ENCODE measurements at regions not wholly inside any gene's neighbourhood (a gene's known extent, or its start where the extent isn't known, plus 50 kb on each side); places are given as distances from the start of the nearest gene placed in this dataset.

DNA sequence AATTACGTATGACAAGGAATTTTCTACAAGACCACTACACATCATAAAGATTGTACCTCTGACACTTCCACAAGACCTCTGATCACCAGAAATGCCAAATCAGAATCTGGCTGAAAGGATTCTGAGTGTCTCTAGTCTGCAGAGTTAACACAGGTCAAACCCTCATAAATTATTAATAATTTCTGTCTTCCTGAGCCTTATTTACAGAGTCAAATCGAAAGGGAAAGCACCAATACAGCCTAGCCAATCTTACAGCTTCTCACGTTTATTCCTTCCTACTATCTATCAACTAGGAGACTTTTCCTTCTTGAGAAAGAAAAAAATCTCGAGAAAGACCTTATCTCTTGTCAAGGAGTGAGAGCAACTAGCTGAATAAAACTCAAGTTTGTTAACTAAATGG lies 2151.6 kb downstream of the MRPL39 start:
- TF ChIP-seq, protein P1, sequence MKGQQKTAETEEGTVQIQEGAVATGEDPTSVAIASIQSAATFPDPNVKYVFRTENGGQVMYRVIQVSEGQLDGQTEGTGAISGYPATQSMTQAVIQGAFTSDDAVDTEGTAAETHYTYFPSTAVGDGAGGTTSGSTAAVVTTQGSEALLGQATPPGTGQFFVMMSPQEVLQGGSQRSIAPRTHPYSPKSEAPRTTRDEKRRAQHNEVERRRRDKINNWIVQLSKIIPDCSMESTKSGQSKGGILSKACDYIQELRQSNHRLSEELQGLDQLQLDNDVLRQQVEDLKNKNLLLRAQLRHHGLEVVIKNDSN (IDR thresholded peaks at IDR 0.05), result no peak
- TF ChIP-seq NFIC (IDR thresholded peaks at IDR 0.05) (no peak), REST (IDR thresholded peaks at IDR 0.05; ENCODE audit: low read depth) (no peak), TAF1 (IDR thresholded peaks at IDR 0.05; ENCODE audit: low read depth) (no peak), MAX (IDR thresholded peaks at IDR 0.05) (no peak), EP300 (IDR thresholded peaks at IDR 0.05; ENCODE audit: borderline replicate concordance) (no peak), RAD21 (IDR thresholded peaks at IDR 0.05; ENCODE audit: low read depth) (no peak), CEBPB (IDR thresholded peaks at IDR 0.05) (no peak), FOXM1 (IDR thresholded peaks at IDR 0.05; ENCODE audit: borderline replicate concordance, low read depth) (no peak), YY1 (IDR thresholded peaks at IDR 0.05; ENCODE audit: low read depth) (no peak), TCF12 (IDR thresholded peaks at IDR 0.05; ENCODE audit: low read depth) (no peak), ZBTB7A (IDR thresholded peaks at IDR 0.05; ENCODE audit: low read depth) (no peak), CREB1 (IDR thresholded peaks at IDR 0.05; ENCODE audit: low read depth) (no peak)
